Large intestine (tissue), 3 donors: ENCODE measurements at regions not wholly inside any gene's neighbourhood (a gene's known extent, or its start where the extent isn't known, plus 50 kb on each side); places are given as distances from the start of the nearest gene placed in this dataset.
A peak's percentile ranks its signal among the peaks of the same experiment; 100 is the strongest.
"Not testable (repeated sequence)": the region's sequence is repeated elsewhere in the genome, so short reads cannot be mapped to it uniquely, and the experiment has no call there.

Source experiments
- DNase-seq, 2 donors: peaks; one replicate each; pipeline versions ENCODE4 v3.0.0 to v3.0.0-alpha.2; 2013
- H3K27ac ChIP-seq: one replicate; pipeline ENCODE4 v1.5.1; 2013; ENCODE audit warnings: low read length
- H3K27me3 ChIP-seq: 2 replicates; pipeline ENCODE4 v1.6.1; 2013; ENCODE audit warnings: low read length; ENCODE audit not compliant: control insufficient read depth, insufficient read depth
- H3K36me3 ChIP-seq: 2 replicates; pipeline ENCODE4 v1.6.1; 2013; ENCODE audit warnings: low read length; ENCODE audit not compliant: control insufficient read depth, insufficient read depth
- H3K4me1 ChIP-seq: one replicate; pipeline ENCODE4 v1.6.1; 2013; ENCODE audit warnings: low read length; ENCODE audit not compliant: control insufficient read depth, insufficient read depth
- H3K4me3 ChIP-seq: one replicate; pipeline ENCODE4 v1.5.1; 2013; ENCODE audit warnings: low read length
- H3K9me3 ChIP-seq: one replicate; pipeline ENCODE4 v1.6.1; 2013; ENCODE audit warnings: mild to moderate bottlenecking, low read depth, low read length, moderate library complexity; ENCODE audit not compliant: control insufficient read depth
- WGBS: methylation state at CpG from one replicate; pipeline ENCODE4 v1.1.5; 2013; ENCODE audit warnings: low lambda C conversion rate; ENCODE audit not compliant: insufficient coverage; 5-methylcytosine and 5-hydroxymethylcytosine counted together

DNA sequence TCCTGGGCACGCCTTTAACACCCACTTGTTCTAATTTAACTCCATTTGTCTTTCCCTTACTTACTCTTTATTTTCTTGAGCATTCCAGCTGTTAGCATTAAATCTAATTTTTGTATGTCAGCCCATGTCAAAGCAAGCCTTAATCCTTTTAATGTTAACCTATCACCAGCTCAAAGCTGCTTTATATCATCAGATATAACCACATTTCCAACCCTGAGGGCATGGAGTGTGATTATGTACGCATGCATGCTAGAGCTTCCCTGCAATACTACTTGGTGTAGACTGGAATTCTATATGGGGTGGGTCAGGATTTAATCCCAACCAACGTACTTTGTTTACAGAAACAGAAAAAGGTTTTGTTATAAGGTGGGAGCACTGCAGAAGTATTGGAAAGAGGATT lies 139.4 kb upstream of the HMGN3 start:
- H3K4me3 ChIP-seq, result no peak overlapping the region
- no peaks in the 10 kb centered on the region for H3K27me3 ChIP-seq
- 91% methylated on average over 1 of the region's 3 CpGs for WGBS
- peaks cover 7% of the 10 kb centered on the region for H3K4me1 ChIP-seq
- H3K9me3 ChIP-seq, result no peaks in the 10 kb centered on the region
- DNase-seq, result no peak
- H3K36me3 ChIP-seq, result no peaks in the 10 kb centered on the region
- no peak overlapping the region for H3K27ac ChIP-seq

DNA sequence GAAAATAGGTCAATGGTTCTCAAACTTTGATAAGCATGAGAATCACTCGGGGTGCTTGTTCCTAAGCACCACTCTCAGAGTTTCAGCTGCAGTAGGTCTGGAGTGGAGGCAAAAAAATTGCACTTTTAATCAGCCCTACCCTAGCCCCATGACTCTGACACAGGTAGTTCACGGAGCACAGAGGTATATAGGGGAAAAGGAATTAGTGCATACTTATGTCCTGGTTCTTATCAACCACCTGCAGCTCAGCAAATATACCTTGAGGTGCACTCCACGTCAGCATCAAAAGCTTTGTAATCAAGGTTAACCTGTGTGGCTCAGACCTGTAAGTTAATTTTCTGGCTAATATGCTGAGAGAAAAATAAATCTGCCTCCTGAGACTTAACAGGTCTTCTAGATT lies 138.8 kb upstream of the HMGN3 start:
- Histone ChIP-seq H3K4me3 (no peak overlapping the region), H3K27me3 (no peaks in the 10 kb centered on the region), H3K4me1 (peaks cover 7% of the 10 kb centered on the region), H3K27ac (peak overlapping the region; percentile 30), H3K36me3 (no peaks in the 10 kb centered on the region), H3K9me3 (no peaks in the 10 kb centered on the region)
- WGBS, result no CpG with 5 or more reads among the region's 3 CpGs
- peak; percentile 51 to 84 for DNase-seq

DNA sequence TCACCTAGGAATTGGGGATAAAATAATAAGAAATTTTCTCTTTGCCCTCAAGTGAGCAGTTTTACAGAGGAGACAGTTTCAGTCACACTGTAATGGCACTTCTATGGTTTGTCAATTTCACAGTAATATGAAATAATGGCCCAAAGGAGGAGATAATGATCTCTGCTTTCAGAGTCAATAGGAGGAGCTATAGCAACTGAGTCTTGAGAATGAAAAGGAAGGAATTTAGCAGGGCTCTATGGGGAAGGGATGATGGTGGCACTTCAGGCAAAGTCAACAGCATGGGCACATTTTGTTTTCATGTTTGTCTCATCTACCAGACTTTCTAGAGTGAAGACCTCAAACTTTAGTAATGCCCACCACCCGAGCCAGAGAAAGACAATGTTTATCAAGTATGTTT lies 138.3 kb upstream of the HMGN3 start:
- H3K4me3 ChIP-seq, result no peak overlapping the region
- H3K4me1 ChIP-seq, result peaks cover 2% of the 10 kb centered on the region
- WGBS, result no CpG with 5 or more reads among the region's 1 CpG
- H3K9me3 ChIP-seq, result no peaks in the 10 kb centered on the region
- H3K27me3 ChIP-seq, result no peaks in the 10 kb centered on the region
- no peak for DNase-seq
- peak overlapping the region; percentile 10 for H3K27ac ChIP-seq
- H3K36me3 ChIP-seq, result no peaks in the 10 kb centered on the region

DNA sequence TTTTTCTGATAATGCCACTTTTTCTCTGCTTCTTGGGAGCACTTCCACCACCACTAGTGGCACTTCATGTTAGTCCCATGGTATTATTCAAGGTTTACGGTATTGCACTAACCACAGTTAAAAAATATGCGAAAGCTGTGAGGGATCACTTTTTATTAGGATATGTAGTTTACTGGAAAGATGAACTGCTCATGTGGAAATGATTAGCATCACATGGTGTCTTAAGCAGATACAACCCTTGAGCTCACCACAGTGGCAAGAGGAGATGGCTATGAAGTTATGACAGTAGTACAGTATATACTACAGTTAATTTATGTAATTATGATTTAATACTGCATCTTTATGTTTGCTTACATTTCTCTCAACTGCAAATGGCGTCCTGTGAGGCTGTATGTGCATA lies 134.5 kb upstream of the HMGN3 start:
- Histone ChIP-seq H3K27me3 (no peaks in the 10 kb centered on the region), H3K4me3 (no peak overlapping the region), H3K9me3 (no peaks in the 10 kb centered on the region), H3K4me1 (no peaks in the 10 kb centered on the region), H3K36me3 (no peaks in the 10 kb centered on the region), H3K27ac (no peak overlapping the region)
- DNase-seq, result no peak
- WGBS, result 88% methylated on average over 1 of the region's 3 CpGs

DNA sequence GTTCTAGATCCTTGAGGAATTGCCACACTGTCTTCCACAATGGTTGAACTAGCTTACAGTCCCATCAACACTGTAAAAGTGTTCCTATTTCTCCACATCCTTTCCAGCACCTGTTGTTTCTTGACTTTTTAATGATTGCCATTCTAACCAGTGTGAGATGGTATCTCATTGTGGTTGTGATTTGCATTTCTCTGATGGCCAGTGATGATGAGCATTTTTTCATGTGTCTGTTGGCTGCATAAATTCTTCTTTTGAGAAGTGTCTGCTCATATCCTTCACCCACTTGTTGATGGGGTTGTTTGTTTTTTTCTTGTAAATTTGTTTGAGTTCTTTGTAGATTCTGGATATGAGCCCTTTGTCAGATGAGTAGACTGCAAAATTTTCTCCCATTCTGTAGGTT lies 129.0 kb upstream of the HMGN3 start:
- H3K27me3 ChIP-seq, H3K9me3 ChIP-seq, H3K36me3 ChIP-seq, H3K4me3 ChIP-seq, H3K27ac ChIP-seq, H3K4me1 ChIP-seq, DNase-seq: not testable (repeated sequence)

DNA sequence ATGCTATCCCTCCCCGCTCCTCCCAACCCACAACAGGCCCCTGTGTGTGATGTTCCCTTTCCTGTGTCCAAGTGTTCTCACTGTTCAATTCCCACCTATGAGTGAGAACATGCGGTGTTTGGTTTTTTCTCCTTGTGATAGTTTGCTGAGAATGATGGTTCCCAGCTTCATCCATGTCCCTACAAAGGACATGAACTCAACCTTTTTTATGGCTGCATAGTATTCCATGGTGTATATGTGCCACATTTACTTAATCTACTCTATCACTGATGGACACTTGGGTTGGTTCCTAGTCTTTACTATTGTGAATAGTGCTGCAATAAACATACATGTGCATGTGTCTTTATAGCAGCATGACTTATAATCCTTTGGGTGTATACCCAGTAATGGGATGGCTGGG lies 126.6 kb upstream of the HMGN3 start:
- not testable (repeated sequence) for H3K27ac ChIP-seq, H3K27me3 ChIP-seq, H3K4me3 ChIP-seq, DNase-seq, H3K4me1 ChIP-seq, H3K9me3 ChIP-seq, H3K36me3 ChIP-seq
- 100% methylated on average over 1 of the region's 2 CpGs for WGBS

DNA sequence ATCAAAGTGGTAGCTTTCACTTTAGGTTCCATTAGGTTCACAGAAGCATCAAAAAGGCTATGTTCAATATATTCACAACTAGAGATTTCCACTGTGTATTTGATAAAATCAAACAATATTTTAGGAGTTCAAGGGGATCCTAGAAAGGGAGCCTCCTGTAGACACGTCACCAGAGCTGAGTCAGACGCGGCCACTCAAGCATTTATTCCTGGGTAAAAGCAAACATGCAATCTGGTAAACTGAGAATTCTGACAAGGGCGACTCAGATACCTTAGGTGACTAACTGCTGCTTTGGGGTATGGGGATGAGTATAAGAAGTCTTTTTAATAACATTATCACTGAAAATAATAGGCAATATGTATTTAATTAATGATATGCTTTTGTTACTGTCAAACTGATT lies 118.7 kb upstream of the HMGN3 start:
- no peak overlapping the region for H3K27ac ChIP-seq
- no peaks in the 10 kb centered on the region for H3K9me3 ChIP-seq
- no peaks in the 10 kb centered on the region for H3K36me3 ChIP-seq
- H3K4me1 ChIP-seq, result no peaks in the 10 kb centered on the region
- no peak overlapping the region for H3K4me3 ChIP-seq
- no peak for DNase-seq
- no CpG with 5 or more reads among the region's 4 CpGs for WGBS
- no peaks in the 10 kb centered on the region for H3K27me3 ChIP-seq

DNA sequence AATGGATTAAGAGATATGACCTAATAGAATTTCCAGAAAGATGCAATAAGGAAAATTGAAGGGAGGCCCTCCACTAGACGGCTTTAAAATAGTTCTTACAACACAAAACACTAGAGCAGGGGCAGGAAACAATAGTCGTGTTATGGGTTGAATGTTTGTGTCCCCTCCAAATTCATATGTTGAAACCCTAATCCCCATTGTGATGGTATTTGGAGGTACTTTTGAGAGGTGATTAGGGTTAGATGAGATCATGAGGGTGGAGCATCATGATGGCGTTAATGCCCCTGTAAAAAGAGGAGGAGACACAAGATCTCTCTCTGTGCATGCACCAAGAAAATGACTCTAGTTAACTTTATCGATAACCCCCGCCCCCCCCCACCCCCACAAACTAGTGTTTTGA lies 104.0 kb upstream of the HMGN3 start:
- DNase-seq, result no peak
- WGBS, result 80% methylated on average over 1 of the region's 5 CpGs
- Histone ChIP-seq H3K4me1 (no peaks in the 10 kb centered on the region), H3K27ac (no peak overlapping the region), H3K27me3 (no peaks in the 10 kb centered on the region), H3K4me3 (no peak overlapping the region), H3K36me3 (no peaks in the 10 kb centered on the region), H3K9me3 (no peaks in the 10 kb centered on the region)

DNA sequence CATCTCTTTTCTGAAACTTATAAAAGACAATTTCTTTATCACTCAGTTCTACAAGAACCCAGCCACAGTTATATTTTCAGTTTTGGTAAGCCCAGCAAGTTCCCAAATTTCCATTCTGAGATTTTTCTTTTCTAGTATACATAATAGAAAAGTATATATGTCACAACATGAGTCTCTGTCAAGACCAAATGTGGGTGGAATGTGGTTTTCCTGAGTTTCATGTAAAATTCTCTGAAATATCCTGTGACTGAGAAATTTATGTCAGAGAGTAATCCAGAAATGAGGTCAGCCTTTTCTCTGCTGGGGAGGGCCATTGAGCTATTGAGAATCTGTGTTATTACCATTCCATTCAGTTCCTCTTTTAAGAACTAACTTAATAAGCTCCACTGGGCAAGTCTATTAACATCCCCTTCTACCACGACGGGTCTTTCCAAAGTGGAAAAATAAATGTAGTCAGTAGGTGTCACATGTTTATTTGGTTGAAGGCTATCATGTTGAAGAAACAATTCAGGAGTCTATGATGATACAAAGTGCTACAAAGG lies 100.7 kb upstream of the HMGN3 start:
- WGBS, result no CpG with 5 or more reads among the region's 2 CpGs
- Histone ChIP-seq H3K27ac (no peak overlapping the region), H3K9me3 (no peaks in the 10 kb centered on the region), H3K36me3 (no peaks in the 10 kb centered on the region), H3K4me3 (no peak overlapping the region), H3K4me1 (no peaks in the 10 kb centered on the region), H3K27me3 (no peaks in the 10 kb centered on the region)
- no peak for DNase-seq

DNA sequence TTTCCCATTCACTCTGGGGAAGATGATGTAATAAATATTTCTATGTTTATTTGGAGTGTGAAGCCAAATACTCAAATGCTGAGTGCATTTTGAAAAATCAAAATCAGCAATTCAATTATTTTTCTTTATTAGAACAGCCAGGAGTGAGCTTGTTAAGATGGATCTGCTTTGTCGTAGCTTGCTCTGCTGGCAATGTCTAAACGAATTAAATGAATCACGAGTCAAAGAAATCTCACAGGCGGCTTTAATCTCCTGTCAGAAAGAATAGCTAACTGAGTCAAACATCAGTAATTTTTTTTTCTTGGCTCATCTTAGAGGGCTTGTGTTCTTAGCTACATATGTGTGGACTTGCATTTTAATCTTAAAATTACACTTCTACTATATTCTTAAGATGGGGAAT lies 100.2 kb upstream of the HMGN3 start:
- Histone ChIP-seq H3K36me3 (no peaks in the 10 kb centered on the region), H3K4me3 (no peak overlapping the region), H3K27me3 (no peaks in the 10 kb centered on the region), H3K4me1 (no peaks in the 10 kb centered on the region), H3K27ac (no peak overlapping the region), H3K9me3 (no peaks in the 10 kb centered on the region)
- no peak for DNase-seq
- no CpG with 5 or more reads among the region's 4 CpGs for WGBS

DNA sequence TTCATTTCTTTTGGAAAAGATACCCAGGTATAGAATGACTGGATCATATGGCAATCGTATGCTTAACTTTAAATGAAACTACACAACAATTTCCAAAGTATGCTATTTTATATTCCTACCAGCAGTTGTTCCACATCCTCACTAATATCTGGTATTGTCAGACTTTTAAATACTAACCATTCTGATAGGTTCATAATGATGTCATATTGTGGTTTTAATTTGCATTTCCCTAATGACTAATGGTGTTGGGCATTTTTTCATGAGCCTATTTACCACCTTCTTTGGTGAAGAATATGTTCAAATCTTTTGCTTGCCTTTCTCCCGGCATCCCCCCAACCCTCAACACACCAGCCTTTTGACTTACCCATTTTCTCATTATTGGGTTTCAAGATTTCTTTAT lies 96.2 kb upstream of the HMGN3 start:
- WGBS, result 92% methylated on average over 2 of the region's 2 CpGs
- H3K36me3 ChIP-seq, result no peaks in the 10 kb centered on the region
- no peaks in the 10 kb centered on the region for H3K27me3 ChIP-seq
- no peak overlapping the region for H3K27ac ChIP-seq
- no peaks in the 10 kb centered on the region for H3K4me1 ChIP-seq
- no peaks in the 10 kb centered on the region for H3K9me3 ChIP-seq
- H3K4me3 ChIP-seq, result no peak overlapping the region
- no peak for DNase-seq
